Esophagus squamous epithelium (tissue), 4 donors: ENCODE measurements at regions not wholly inside any gene's neighbourhood (a gene's known extent, or its start where the extent isn't known, plus 50 kb on each side); places are given as distances from the start of the nearest gene placed in this dataset.

Experiments used
- POLR2A ChIP-seq, 4 donors: fragments of 450-650 bp; IDR thresholded peaks; one replicate each; pipeline ENCODE4 v1.6.1; 2017; ENCODE audit warnings: antibody characterized with exemption in 4 of 4, mild to moderate bottlenecking in 4 of 4, moderate library complexity in 3 of 4
- TF ChIP-seq, protein P1 (sequence below), 6 experiments: fragments of 450-650 bp in 4 of 6; fragments of 200-600 bp in 2 of 6; sonication (generic) in 2 of 6; IDR thresholded peaks; one replicate each; pipeline ENCODE4 v1.5.1; 2016 to 2019; ENCODE audit warnings: antibody characterized with exemption in 6 of 6, mild to moderate bottlenecking in 4 of 6, moderate library complexity in 4 of 6

DNA sequence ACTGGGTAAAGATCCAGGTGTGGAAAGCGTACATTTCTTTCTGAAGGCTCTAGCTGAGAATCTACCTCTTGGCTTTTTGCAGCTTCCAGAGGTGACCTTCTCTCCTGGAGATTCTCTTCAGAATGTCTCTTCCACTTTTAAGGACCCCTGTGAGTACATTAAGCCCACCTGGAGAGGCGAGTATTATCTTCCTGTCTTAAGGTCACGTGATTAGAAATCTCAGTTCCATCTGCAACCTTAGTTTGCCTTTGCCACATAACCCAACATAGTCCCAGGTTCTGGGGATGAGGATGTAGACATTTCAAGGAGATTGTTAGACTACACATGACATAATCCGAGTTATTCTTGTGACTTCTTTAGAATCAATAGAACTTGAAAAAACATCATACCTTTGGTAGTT lies 665.5 kb upstream of the POM121L12 start:
- TF ChIP-seq, protein P1, sequence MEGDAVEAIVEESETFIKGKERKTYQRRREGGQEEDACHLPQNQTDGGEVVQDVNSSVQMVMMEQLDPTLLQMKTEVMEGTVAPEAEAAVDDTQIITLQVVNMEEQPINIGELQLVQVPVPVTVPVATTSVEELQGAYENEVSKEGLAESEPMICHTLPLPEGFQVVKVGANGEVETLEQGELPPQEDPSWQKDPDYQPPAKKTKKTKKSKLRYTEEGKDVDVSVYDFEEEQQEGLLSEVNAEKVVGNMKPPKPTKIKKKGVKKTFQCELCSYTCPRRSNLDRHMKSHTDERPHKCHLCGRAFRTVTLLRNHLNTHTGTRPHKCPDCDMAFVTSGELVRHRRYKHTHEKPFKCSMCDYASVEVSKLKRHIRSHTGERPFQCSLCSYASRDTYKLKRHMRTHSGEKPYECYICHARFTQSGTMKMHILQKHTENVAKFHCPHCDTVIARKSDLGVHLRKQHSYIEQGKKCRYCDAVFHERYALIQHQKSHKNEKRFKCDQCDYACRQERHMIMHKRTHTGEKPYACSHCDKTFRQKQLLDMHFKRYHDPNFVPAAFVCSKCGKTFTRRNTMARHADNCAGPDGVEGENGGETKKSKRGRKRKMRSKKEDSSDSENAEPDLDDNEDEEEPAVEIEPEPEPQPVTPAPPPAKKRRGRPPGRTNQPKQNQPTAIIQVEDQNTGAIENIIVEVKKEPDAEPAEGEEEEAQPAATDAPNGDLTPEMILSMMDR (IDR thresholded peaks at IDR 0.05) = no peak
- TF ChIP-seq POLR2A (IDR thresholded peaks at IDR 0.05) = no peak
